Caco-2 (cell line): ENCODE measurements at regions not wholly inside any gene's neighbourhood (a gene's known extent, or its start where the extent isn't known, plus 50 kb on each side); places are given as distances from the start of the nearest gene placed in this dataset.

Experiments used
- BruUV-seq: library from RNA; stranded (reverse); fragments of 400-500 nt; replicated peaks from 2 replicates; lab custom pipeline; 2021; lab: Mats Ljungman, UMichigan
- CTCF ChIA-PET: fragments of 300-600 bp; sonication (Branson Sonifier 250); formaldehyde crosslinking; loops from one replicate; lab custom pipeline; 2022; ENCODE audit warnings: antibody characterized with exemption; lab: Charles Lee
- POLR2A ChIA-PET: fragments of 300-600 bp; sonication (Branson Sonifier 250); formaldehyde crosslinking; loops from one replicate; lab custom pipeline; 2022; ENCODE audit warnings: antibody characterized with exemption; lab: Charles Lee
- DNase-seq, 2 experiments: peaks; one replicate each; pipeline versions ENCODE4 v3.0.0 to v3.0.0-alpha.2; 2020 to 2022
- H3K27me3 ChIP-seq: replicated peaks from 2 replicates; pipeline ENCODE4 v1.6.0; 2011; ENCODE audit warnings: low read length; ENCODE audit not compliant: control insufficient read depth, insufficient read depth
- H3K36me3 ChIP-seq: 2 replicates; pipeline ENCODE4 v1.5.1; 2011; ENCODE audit warnings: low read length; ENCODE audit not compliant: control insufficient read depth, insufficient read depth
- H3K4me1 ChIP-seq: fragments of 250-450 bp; sonication (Bioruptor Pico); 2 replicates; pipeline ENCODE4 v1.5.1; 2020; ENCODE audit warnings: mild to moderate bottlenecking
- H3K4me3 ChIP-seq: 2 replicates; pipeline ENCODE4 v1.5.1; 2011; ENCODE audit warnings: low read depth, mild to moderate bottlenecking, control low read depth, low read length
- H3K9me3 ChIP-seq: fragments of 250-450 bp; sonication (Bioruptor Pico); 2 replicates; pipeline ENCODE4 v1.5.1; 2020; ENCODE audit warnings: mild to moderate bottlenecking, moderate library complexity
- H3K27ac Mint-ChIP-seq: one replicate; pipeline ENCODE4 v1.8.0; 2022; ENCODE audit warnings: mixed read lengths; ENCODE audit not compliant: unreplicated experiment
- H3K27me3 Mint-ChIP-seq: one replicate; pipeline ENCODE4 v1.8.0; 2022; ENCODE audit warnings: mixed read lengths; ENCODE audit not compliant: insufficient read depth, unreplicated experiment
- H3K36me3 Mint-ChIP-seq: one replicate; pipeline ENCODE4 v1.8.0; 2022; ENCODE audit warnings: mild to moderate bottlenecking, mixed read lengths; ENCODE audit not compliant: insufficient read depth, unreplicated experiment
- H3K4me1 Mint-ChIP-seq: one replicate; pipeline ENCODE4 v1.8.0; 2022; ENCODE audit warnings: low read depth, mixed read lengths; ENCODE audit not compliant: unreplicated experiment
- H3K4me3 Mint-ChIP-seq: one replicate; pipeline ENCODE4 v1.8.0; 2022; ENCODE audit warnings: mild to moderate bottlenecking, moderate library complexity, mixed read lengths; ENCODE audit not compliant: unreplicated experiment
- H3K9me3 Mint-ChIP-seq: one replicate; pipeline ENCODE4 v1.8.0; 2022; ENCODE audit warnings: mixed read lengths; ENCODE audit not compliant: unreplicated experiment
- CTCF ChIP-seq, 2 experiments: fragments of 200-600 bp in 1 of 2; IDR thresholded peaks; 1 replicate in 1 of 2; 2 replicates in 1 of 2; pipeline versions ENCODE4 v1.5.1 to v1.8.0; 2011 to 2022; ENCODE audit warnings: antibody characterized with exemption in 1 of 2, control low read depth in 1 of 2, inconsistent platforms in 1 of 2, low read depth in 1 of 2, low read length in 1 of 2, mild to moderate bottlenecking in 1 of 2, moderate library complexity in 1 of 2; ENCODE audit not compliant: insufficient read depth in 1 of 2, severe bottlenecking in 1 of 2, unreplicated experiment in 1 of 2
- intact Hi-C: fragments of 100-400 bp; cut with micrococcal nuclease; formaldehyde crosslinking; loops from one replicate; pipeline ENCODE4 v1.10.0; 2022; ENCODE audit not compliant: unreplicated experiment

- no peaks in the 10 kb centered on the region for H3K4me1 Mint-ChIP-seq
- no peak for DNase-seq
- CTCF ChIA-PET: no interaction called here
- no peak overlapping the region for H3K4me3 Mint-ChIP-seq
- POLR2A ChIA-PET: no interaction called here
- Histone ChIP-seq H3K4me3 (no peak overlapping the region), H3K36me3 (no peaks in the 10 kb centered on the region), H3K27me3 (no peaks in the 10 kb centered on the region; the same call in 1 of the 2 replicates), H3K9me3 (no peaks in the 10 kb centered on the region), H3K4me1 (no peaks in the 10 kb centered on the region)
- H3K9me3 Mint-ChIP-seq: no peaks in the 10 kb centered on the region
- no peaks in the 10 kb centered on the region for H3K36me3 Mint-ChIP-seq
- H3K27me3 Mint-ChIP-seq: peaks cover 10% of the 10 kb centered on the region
- no peak overlapping the region for H3K27ac Mint-ChIP-seq
- TF ChIP-seq CTCF (IDR thresholded peaks at IDR 0.05; ENCODE audit: insufficient read depth in 1 of 2, low read depth in 1 of 2, low read length in 1 of 2, severe bottlenecking in 1 of 2, unreplicated experiment in 1 of 2): no peak
- intact Hi-C loops: no loop called here
- BruUV-seq: no TSS peak
These were observed 793.4 kb downstream of the SLC4A3 start for GRCh38 chr2:220420820-220421219.

GRCh38 chr2:220422676-220423075 is 795.2 kb downstream of the SLC4A3 start:
- TF ChIP-seq CTCF (IDR thresholded peaks at IDR 0.05; ENCODE audit: insufficient read depth in 1 of 2, low read depth in 1 of 2, low read length in 1 of 2, severe bottlenecking in 1 of 2, unreplicated experiment in 1 of 2): no peak
- no peak for DNase-seq
- Mint-ChIP-seq H3K4me1 (no peaks in the 10 kb centered on the region), H3K27ac (no peak overlapping the region), H3K4me3 (no peak overlapping the region), H3K36me3 (no peaks in the 10 kb centered on the region), H3K27me3 (peaks cover 15% of the 10 kb centered on the region), H3K9me3 (no peaks in the 10 kb centered on the region)
- Histone ChIP-seq H3K9me3 (no peaks in the 10 kb centered on the region), H3K4me3 (no peak overlapping the region), H3K4me1 (no peaks in the 10 kb centered on the region), H3K27me3 (no peaks in the 10 kb centered on the region; the same call in 1 of the 2 replicates), H3K36me3 (no peaks in the 10 kb centered on the region)
- POLR2A ChIA-PET: no interaction called here
- BruUV-seq: no TSS peak
- intact Hi-C loops: no loop called here
- CTCF ChIA-PET: no interaction called here

GRCh38 chr2:220424561-220424960 is 797.1 kb downstream of the SLC4A3 start:
- intact Hi-C loops: no loop called here
- Histone ChIP-seq H3K4me1 (no peaks in the 10 kb centered on the region), H3K27me3 (no peaks in the 10 kb centered on the region; the same call in 1 of the 2 replicates), H3K4me3 (no peak overlapping the region), H3K36me3 (no peaks in the 10 kb centered on the region), H3K9me3 (no peaks in the 10 kb centered on the region)
- Mint-ChIP-seq H3K4me1 (no peaks in the 10 kb centered on the region), H3K9me3 (no peaks in the 10 kb centered on the region), H3K4me3 (no peak overlapping the region), H3K36me3 (no peaks in the 10 kb centered on the region), H3K27me3 (peaks cover 14% of the 10 kb centered on the region), H3K27ac (no peak overlapping the region)
- TF ChIP-seq CTCF (IDR thresholded peaks at IDR 0.05; ENCODE audit: insufficient read depth in 1 of 2, low read depth in 1 of 2, low read length in 1 of 2, severe bottlenecking in 1 of 2, unreplicated experiment in 1 of 2): no peak
- BruUV-seq: no TSS peak
- ChIA-PET POLR2A (no interaction called here), CTCF (no interaction called here)
- no peak for DNase-seq
